ENCODE measurements at regions not wholly inside any gene's neighbourhood (a gene's known extent, or its start where the extent isn't known, plus 50 kb on each side); places are given as distances from the start of the nearest gene placed in this dataset.

GRCh38 chrX:113421432-113421831 lies 580.8 kb upstream of the AMOT start:
- Histone ChIP-seq H3K4me2 (ENCODE audit: low read depth, low read length, poor library complexity, severe bottlenecking) (no peak overlapping the region), H2AFZ (ENCODE audit: low read length) (no peak overlapping the region), H3K27me3 (ENCODE audit: insufficient read depth, low read length, poor library complexity, severe bottlenecking) (no peaks in the 10 kb centered on the region), H3K9ac (ENCODE audit: low read depth, low read length, poor library complexity, severe bottlenecking) (no peak overlapping the region), H3K36me3 (ENCODE audit: insufficient read depth, low read length) (no peaks in the 10 kb centered on the region), H3F3A (ENCODE audit: low read depth) (no peaks in the 10 kb centered on the region), H3K9me3 (ENCODE audit: insufficient read depth, low read depth, low read length) (no peaks in the 10 kb centered on the region), H3K4me1 (ENCODE audit: insufficient read depth, low read length, poor library complexity, severe bottlenecking) (no peaks in the 10 kb centered on the region), H3K9me2 (replicated peaks; ENCODE audit: low read depth, low read length) (no peaks in the 10 kb centered on the region), H3K79me2 (ENCODE audit: insufficient read depth, low read length) (no peaks in the 10 kb centered on the region), H4K20me1 (ENCODE audit: insufficient read depth, low read length, poor library complexity, severe bottlenecking) (no peaks in the 10 kb centered on the region), H3K4me3 (ENCODE audit: low read length, poor library complexity, severe bottlenecking) (no peak overlapping the region)
- TF ChIP-seq EZH2phosphoT487 (IDR thresholded peaks at IDR 0.05; ENCODE audit: borderline replicate concordance) = no peak

GRCh38 chrX:113412106-113412505 lies 571.5 kb upstream of the AMOT start:
- Histone ChIP-seq H3K9me3 (ENCODE audit: insufficient read depth, low read depth, low read length) (no peaks in the 10 kb centered on the region), H3F3A (ENCODE audit: low read depth) (no peaks in the 10 kb centered on the region), H3K4me1 (ENCODE audit: insufficient read depth, low read length, poor library complexity, severe bottlenecking) (no peaks in the 10 kb centered on the region), H3K4me2 (ENCODE audit: low read depth, low read length, poor library complexity, severe bottlenecking) (no peak overlapping the region), H2AFZ (ENCODE audit: low read length) (no peak overlapping the region), H3K79me2 (ENCODE audit: insufficient read depth, low read length) (no peaks in the 10 kb centered on the region), H4K20me1 (ENCODE audit: insufficient read depth, low read length, poor library complexity, severe bottlenecking) (no peaks in the 10 kb centered on the region), H3K4me3 (ENCODE audit: low read length, poor library complexity, severe bottlenecking) (no peak overlapping the region), H3K36me3 (ENCODE audit: insufficient read depth, low read length) (no peaks in the 10 kb centered on the region), H3K9me2 (replicated peaks; ENCODE audit: low read depth, low read length) (no peaks in the 10 kb centered on the region), H3K27me3 (ENCODE audit: insufficient read depth, low read length, poor library complexity, severe bottlenecking) (no peaks in the 10 kb centered on the region), H3K9ac (ENCODE audit: low read depth, low read length, poor library complexity, severe bottlenecking) (no peak overlapping the region)
- TF ChIP-seq EZH2phosphoT487 (IDR thresholded peaks at IDR 0.05; ENCODE audit: borderline replicate concordance) (no peak), CTCF (conservative IDR thresholded peaks at IDR 0.05; ENCODE audit: low read length) (no peak)

GRCh38 chrX:113408843-113409242 lies 568.2 kb upstream of the AMOT start:
- Histone ChIP-seq H3K4me3 (ENCODE audit: low read length, poor library complexity, severe bottlenecking) (no peak overlapping the region), H3K9me2 (replicated peaks; ENCODE audit: low read depth, low read length) (no peaks in the 10 kb centered on the region), H3K9ac (ENCODE audit: low read depth, low read length, poor library complexity, severe bottlenecking) (no peak overlapping the region), H4K20me1 (ENCODE audit: insufficient read depth, low read length, poor library complexity, severe bottlenecking) (no peaks in the 10 kb centered on the region), H3K79me2 (ENCODE audit: insufficient read depth, low read length) (no peaks in the 10 kb centered on the region), H3F3A (ENCODE audit: low read depth) (no peaks in the 10 kb centered on the region), H3K4me2 (ENCODE audit: low read depth, low read length, poor library complexity, severe bottlenecking) (no peak overlapping the region), H3K27me3 (ENCODE audit: insufficient read depth, low read length, poor library complexity, severe bottlenecking) (no peaks in the 10 kb centered on the region), H2AFZ (ENCODE audit: low read length) (no peak overlapping the region), H3K36me3 (ENCODE audit: insufficient read depth, low read length) (no peaks in the 10 kb centered on the region), H3K4me1 (ENCODE audit: insufficient read depth, low read length, poor library complexity, severe bottlenecking) (no peaks in the 10 kb centered on the region), H3K9me3 (ENCODE audit: insufficient read depth, low read depth, low read length) (no peaks in the 10 kb centered on the region)
- TF ChIP-seq EZH2phosphoT487 (IDR thresholded peaks at IDR 0.05; ENCODE audit: borderline replicate concordance) (no peak), CTCF (conservative IDR thresholded peaks at IDR 0.05; ENCODE audit: low read length) (no peak)

GRCh38 chrX:113400193-113400704 lies 559.6 kb upstream of the AMOT start:
- Histone ChIP-seq H3K9me2 (replicated peaks; ENCODE audit: low read depth, low read length) (no peaks in the 10 kb centered on the region), H3K79me2 (ENCODE audit: insufficient read depth, low read length) (no peaks in the 10 kb centered on the region), H3K4me3 (ENCODE audit: low read length, poor library complexity, severe bottlenecking) (no peak overlapping the region), H3K9ac (ENCODE audit: low read depth, low read length, poor library complexity, severe bottlenecking) (no peak overlapping the region), H3K4me2 (ENCODE audit: low read depth, low read length, poor library complexity, severe bottlenecking) (no peak overlapping the region), H4K20me1 (ENCODE audit: insufficient read depth, low read length, poor library complexity, severe bottlenecking) (no peaks in the 10 kb centered on the region), H3F3A (ENCODE audit: low read depth) (no peaks in the 10 kb centered on the region), H3K27me3 (ENCODE audit: insufficient read depth, low read length, poor library complexity, severe bottlenecking) (no peaks in the 10 kb centered on the region), H2AFZ (ENCODE audit: low read length) (no peak overlapping the region), H3K4me1 (ENCODE audit: insufficient read depth, low read length, poor library complexity, severe bottlenecking) (no peaks in the 10 kb centered on the region), H3K36me3 (ENCODE audit: insufficient read depth, low read length) (no peaks in the 10 kb centered on the region), H3K9me3 (ENCODE audit: insufficient read depth, low read depth, low read length) (no peaks in the 10 kb centered on the region)
- TF ChIP-seq EZH2phosphoT487 (IDR thresholded peaks at IDR 0.05; ENCODE audit: borderline replicate concordance) (no peak), CTCF (conservative IDR thresholded peaks at IDR 0.05; ENCODE audit: low read length) (no peak)
